ENCODE measurements at regions not wholly inside any gene's neighbourhood (a gene's known extent, or its start where the extent isn't known, plus 50 kb on each side); places are given as distances from the start of the nearest gene placed in this dataset.
A peak's percentile ranks its signal among the peaks of the same experiment; 100 is the strongest.

- no peak for FAIRE-seq
Measured at GRCh38 chr1:244970236-244970743, 105.9 kb upstream of the HNRNPU start.

- FAIRE-seq = peak; percentile 72
Measured at GRCh38 chr1:244969355-244970235, 105.3 kb upstream of the HNRNPU start.

- no peak for FAIRE-seq
Measured at GRCh38 chr1:244968881-244969280, 104.5 kb upstream of the HNRNPU start.

- no peak for FAIRE-seq
Measured at GRCh38 chr1:244968471-244968871, 104.1 kb upstream of the HNRNPU start.

- FAIRE-seq = no peak
Measured at GRCh38 chr1:244967159-244967558, 102.8 kb upstream of the HNRNPU start.

- FAIRE-seq = no peak
Measured at GRCh38 chr1:244965185-244966030, 101.1 kb upstream of the HNRNPU start.

- FAIRE-seq = peak; percentile 54
Measured at GRCh38 chr1:244964112-244964971, 100.0 kb upstream of the HNRNPU start.

GRCh38 chr1:244963231-244963826 lies 99.0 kb upstream of the HNRNPU start:
- no peak for FAIRE-seq

GRCh38 chr1:244962130-244962529 lies 97.8 kb upstream of the HNRNPU start:
- FAIRE-seq = no peak

GRCh38 chr1:244960904-244961303 lies 96.6 kb upstream of the HNRNPU start:
- no peak for FAIRE-seq

GRCh38 chr1:244958593-244958992 lies 94.2 kb upstream of the HNRNPU start:
- no peak for FAIRE-seq

GRCh38 chr1:244957525-244957924 lies 93.2 kb upstream of the HNRNPU start:
- FAIRE-seq = no peak

GRCh38 chr1:244957122-244957521 lies 92.8 kb upstream of the HNRNPU start:
- FAIRE-seq = no peak

- FAIRE-seq = no peak
Measured at GRCh38 chr1:244955661-244956060, 91.3 kb upstream of the HNRNPU start.

- FAIRE-seq = no peak
Measured at GRCh38 chr1:244954359-244954758, 90.0 kb upstream of the HNRNPU start.

- FAIRE-seq = no peak
Measured at GRCh38 chr1:244953901-244954300, 89.6 kb upstream of the HNRNPU start.

GRCh38 chr1:244952940-244953339 lies 88.6 kb upstream of the HNRNPU start:
- no peak for FAIRE-seq

- no peak for FAIRE-seq
Measured at GRCh38 chr1:244952280-244952933, 88.1 kb upstream of the HNRNPU start.

- FAIRE-seq = no peak
Measured at GRCh38 chr1:244948416-244948815, 84.1 kb upstream of the HNRNPU start.

- FAIRE-seq = no peak
Measured at GRCh38 chr1:244945109-244945671, 80.8 kb upstream of the HNRNPU start.

GRCh38 chr1:244941121-244941520 lies 76.8 kb upstream of the HNRNPU start:
- no peak for FAIRE-seq
